ENCODE measurements at regions not wholly inside any gene's neighbourhood (a gene's known extent, or its start where the extent isn't known, plus 50 kb on each side); places are given as distances from the start of the nearest gene placed in this dataset.

DNA sequence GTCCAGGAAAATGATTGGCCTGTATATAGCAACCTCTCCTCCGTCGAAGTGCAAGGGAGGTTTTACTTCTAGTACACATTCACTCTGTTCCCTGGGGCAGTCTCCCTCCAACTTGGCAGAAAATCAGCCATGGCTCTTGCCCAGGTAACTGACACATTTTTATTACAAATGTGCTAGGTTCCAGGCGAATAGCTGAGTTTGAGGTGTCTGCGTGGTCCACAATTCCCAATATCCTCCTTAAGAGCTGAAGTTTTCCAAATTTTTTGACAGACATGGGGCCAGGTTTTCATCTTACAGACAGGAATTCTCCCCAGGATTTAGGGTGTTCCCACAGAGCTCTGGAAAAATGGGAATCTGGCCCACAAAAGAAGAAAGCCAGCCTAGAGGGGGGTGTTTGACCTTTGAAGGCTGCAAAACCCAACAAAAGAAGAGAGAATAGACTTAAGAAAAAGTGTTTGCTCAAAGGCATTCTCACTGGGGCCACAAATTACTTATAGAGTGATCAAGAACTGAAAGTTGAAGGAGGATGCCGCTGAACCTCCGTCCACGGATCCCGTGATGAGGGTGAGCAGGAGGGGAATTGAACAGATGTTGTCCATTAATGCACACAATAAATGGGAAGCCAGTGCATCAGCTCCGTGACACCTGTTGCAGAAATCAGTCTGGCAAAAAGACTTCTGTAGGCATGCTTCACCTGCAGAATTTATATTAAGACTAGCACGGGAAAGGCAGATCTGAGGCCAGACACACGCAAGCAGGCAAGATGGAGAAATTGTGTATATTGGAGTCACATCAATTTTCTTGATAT lies 242.3 kb upstream of the COPS8 start:
- peaks cover 2% of the 10 kb centered on the region for H3K9me3 ChIP-seq
- no peaks in the 10 kb centered on the region for H3K36me3 ChIP-seq
- TF ChIP-seq, protein P1, sequence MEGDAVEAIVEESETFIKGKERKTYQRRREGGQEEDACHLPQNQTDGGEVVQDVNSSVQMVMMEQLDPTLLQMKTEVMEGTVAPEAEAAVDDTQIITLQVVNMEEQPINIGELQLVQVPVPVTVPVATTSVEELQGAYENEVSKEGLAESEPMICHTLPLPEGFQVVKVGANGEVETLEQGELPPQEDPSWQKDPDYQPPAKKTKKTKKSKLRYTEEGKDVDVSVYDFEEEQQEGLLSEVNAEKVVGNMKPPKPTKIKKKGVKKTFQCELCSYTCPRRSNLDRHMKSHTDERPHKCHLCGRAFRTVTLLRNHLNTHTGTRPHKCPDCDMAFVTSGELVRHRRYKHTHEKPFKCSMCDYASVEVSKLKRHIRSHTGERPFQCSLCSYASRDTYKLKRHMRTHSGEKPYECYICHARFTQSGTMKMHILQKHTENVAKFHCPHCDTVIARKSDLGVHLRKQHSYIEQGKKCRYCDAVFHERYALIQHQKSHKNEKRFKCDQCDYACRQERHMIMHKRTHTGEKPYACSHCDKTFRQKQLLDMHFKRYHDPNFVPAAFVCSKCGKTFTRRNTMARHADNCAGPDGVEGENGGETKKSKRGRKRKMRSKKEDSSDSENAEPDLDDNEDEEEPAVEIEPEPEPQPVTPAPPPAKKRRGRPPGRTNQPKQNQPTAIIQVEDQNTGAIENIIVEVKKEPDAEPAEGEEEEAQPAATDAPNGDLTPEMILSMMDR (IDR thresholded peaks at IDR 0.05): no peak
- no peak overlapping the region for H3K27ac ChIP-seq
- no peak for ATAC-seq
- H3K4me1 ChIP-seq: no peaks in the 10 kb centered on the region
- no peak for DNase-seq
- intact Hi-C loops (cut with DNase I): no loop called here
- H3K27me3 ChIP-seq (ENCODE audit: low read depth): no peaks in the 10 kb centered on the region
- H3K4me3 ChIP-seq: no peak overlapping the region

DNA sequence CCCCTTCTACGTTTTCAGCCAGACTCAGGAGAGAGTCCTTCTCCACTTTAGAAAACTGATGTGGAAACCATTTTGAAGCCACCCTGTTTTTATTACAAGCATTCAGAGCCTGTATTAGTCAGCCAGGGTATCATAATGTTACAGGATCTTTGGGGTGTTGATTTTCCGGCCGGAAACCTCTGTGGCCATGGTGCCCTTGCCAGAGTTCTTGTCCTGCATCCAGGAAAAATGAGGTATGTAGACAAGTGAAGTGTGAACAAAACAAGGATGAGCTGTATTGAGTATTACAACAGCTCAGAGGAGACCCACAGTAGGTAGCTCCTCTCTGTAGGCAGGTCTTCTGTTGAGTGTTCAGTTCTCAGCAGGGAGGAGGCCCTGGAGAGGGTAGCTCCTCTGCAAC lies 241.0 kb upstream of the COPS8 start:
- H3K4me1 ChIP-seq: no peaks in the 10 kb centered on the region
- intact Hi-C loops (cut with DNase I): no loop called here
- no peaks in the 10 kb centered on the region for H3K36me3 ChIP-seq
- no peak overlapping the region for H3K27ac ChIP-seq
- ATAC-seq (no peak), DNase-seq (no peak)
- H3K9me3 ChIP-seq: no peaks in the 10 kb centered on the region
- no peak overlapping the region for H3K4me3 ChIP-seq
- TF ChIP-seq, protein P1 (IDR thresholded peaks at IDR 0.05): no peak
- no peaks in the 10 kb centered on the region for H3K27me3 ChIP-seq (ENCODE audit: low read depth)

DNA sequence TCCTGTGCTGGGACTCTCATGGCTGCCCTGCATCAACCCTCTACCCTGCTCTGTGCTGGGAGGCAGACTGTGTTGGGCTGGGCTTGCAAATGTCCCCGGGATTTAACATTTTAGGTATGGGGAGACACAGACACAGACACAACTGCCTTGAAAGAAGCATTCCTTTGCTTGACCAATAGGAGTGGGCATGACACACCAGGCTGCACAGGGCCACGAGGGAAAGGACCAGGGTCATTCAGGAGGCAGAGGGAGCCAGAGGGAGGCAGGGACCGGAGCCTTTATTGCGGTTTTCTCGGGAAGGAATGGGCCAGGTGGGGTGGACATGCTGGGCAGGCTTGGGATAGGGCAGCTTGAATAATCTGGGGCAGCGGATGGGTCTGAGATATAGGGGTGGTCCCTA lies 238.7 kb upstream of the COPS8 start:
- Histone ChIP-seq H3K27me3 (ENCODE audit: low read depth) (no peaks in the 10 kb centered on the region), H3K27ac (no peak overlapping the region), H3K36me3 (no peaks in the 10 kb centered on the region), H3K9me3 (no peaks in the 10 kb centered on the region), H3K4me3 (no peak overlapping the region), H3K4me1 (no peaks in the 10 kb centered on the region)
- intact Hi-C loops (cut with DNase I): no loop called here
- TF ChIP-seq, protein P1 (IDR thresholded peaks at IDR 0.05): no peak
- no peak for DNase-seq
- no peak for ATAC-seq

DNA sequence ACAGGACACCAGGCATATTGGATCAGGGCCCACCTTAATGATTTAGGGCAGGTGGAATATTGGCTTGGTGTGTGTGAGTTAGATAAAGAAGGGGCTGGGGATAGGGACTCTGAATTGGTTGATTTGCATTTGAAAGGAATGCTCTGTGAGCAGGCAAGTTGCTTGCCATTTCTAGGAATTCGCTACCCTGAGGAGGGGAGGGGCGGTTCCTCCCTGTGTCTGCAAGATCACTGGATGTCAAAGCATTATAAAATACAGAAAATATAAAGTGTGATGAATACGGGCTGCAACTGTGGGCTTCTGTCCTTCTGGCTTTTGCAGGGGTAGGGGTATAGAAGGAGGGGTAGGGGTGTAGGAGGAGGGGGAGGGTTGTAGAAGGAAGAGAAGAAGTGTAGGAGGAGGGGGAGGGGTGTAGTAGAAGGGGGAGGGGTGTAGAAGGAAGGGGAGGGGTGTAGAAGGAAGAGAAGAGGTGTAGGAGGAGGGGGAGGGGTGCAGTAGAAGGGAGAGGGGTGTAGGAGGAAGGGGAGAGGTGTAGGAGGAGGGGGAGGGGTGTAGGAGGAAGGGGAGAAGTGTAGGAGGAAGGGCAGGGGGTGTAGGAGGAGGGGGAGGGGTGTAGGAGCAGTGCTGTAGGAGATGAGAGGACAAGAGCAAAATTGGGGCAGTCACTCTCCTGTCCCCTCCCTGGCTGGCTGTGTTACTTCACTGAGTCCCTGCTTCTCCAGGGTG lies 238.0 kb upstream of the COPS8 start:
- TF ChIP-seq, protein P1 (IDR thresholded peaks at IDR 0.05): no peak
- Histone ChIP-seq H3K4me3 (no peak overlapping the region), H3K36me3 (no peaks in the 10 kb centered on the region), H3K9me3 (no peaks in the 10 kb centered on the region), H3K27me3 (ENCODE audit: low read depth) (no peaks in the 10 kb centered on the region), H3K27ac (no peak overlapping the region), H3K4me1 (no peaks in the 10 kb centered on the region)
- DNase-seq (no peak), ATAC-seq (no peak)
- intact Hi-C loops (cut with DNase I): no loop called here

DNA sequence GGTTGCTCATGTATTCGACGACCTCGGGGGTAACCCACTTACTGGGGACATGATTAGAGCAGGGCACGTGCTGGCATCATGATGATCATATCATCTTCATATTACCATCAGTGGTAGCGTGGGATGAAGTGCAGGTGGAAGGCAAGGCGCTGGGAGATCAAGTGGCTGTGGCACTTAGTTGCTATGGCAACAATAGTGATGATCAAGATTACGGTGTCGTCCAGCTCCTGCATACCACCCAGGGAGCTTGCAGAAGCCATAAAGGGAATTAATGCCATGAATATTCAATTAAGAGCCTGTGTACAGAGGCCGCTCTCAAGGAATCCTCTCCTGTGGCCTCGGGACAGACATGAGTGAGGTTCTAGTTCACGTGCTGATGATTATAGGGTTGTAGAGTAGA lies 237.2 kb upstream of the COPS8 start:
- intact Hi-C loops (cut with DNase I): no loop called here
- H3K9me3 ChIP-seq: no peaks in the 10 kb centered on the region
- H3K4me1 ChIP-seq: no peaks in the 10 kb centered on the region
- TF ChIP-seq, protein P1 (IDR thresholded peaks at IDR 0.05): no peak
- H3K27ac ChIP-seq: no peak overlapping the region
- no peak overlapping the region for H3K4me3 ChIP-seq
- H3K36me3 ChIP-seq: no peaks in the 10 kb centered on the region
- H3K27me3 ChIP-seq (ENCODE audit: low read depth): no peaks in the 10 kb centered on the region
- DNase-seq: no peak
- ATAC-seq: no peak

Data from lower lobe of right lung (tissue), 2 donors.